Hepatocyte (in vitro differentiated cells): ENCODE measurements at regions not wholly inside any gene's neighbourhood (a gene's known extent, or its start where the extent isn't known, plus 50 kb on each side); places are given as distances from the start of the nearest gene placed in this dataset.

Experiments used
- CTCF ChIP-seq: fragments of 200-600 bp; sonication (generic); IDR thresholded peaks from 2 replicates; pipeline ENCODE4 v1.5.1; 2016; ENCODE audit warnings: antibody characterized with exemption, mild to moderate bottlenecking; ENCODE audit not compliant: poor library complexity
- EZH2 ChIP-seq: fragments of 200-600 bp; sonication (generic); IDR thresholded peaks from 2 replicates; pipeline ENCODE4 v1.6.1; 2016; ENCODE audit warnings: antibody characterized with exemption, mild to moderate bottlenecking, borderline replicate concordance

GRCh38 chr17:79521225-79521624 is 89.6 kb downstream of the RBFOX3 start:
- no peak for TF ChIP-seq CTCF
- TF ChIP-seq EZH2, result no peak
